ENCODE measurements at regions not wholly inside any gene's neighbourhood (a gene's known extent, or its start where the extent isn't known, plus 50 kb on each side); places are given as distances from the start of the nearest gene placed in this dataset.

- no peak for TF ChIP-seq CTCF (IDR thresholded peaks at IDR 0.05 in 2 of 3, conservative IDR thresholded peaks at IDR 0.05 in 1 of 3; ENCODE audit: borderline replicate concordance in 1 of 3, insufficient read depth in 1 of 3, low read depth in 2 of 3, low read length in 2 of 3)
- TF ChIP-seq POLR2A (IDR thresholded peaks at IDR 0.05; ENCODE audit: borderline replicate concordance, extremely low read depth, insufficient read depth, insufficient read length) = no peak
- no peak for TF ChIP-seq EZH2 (IDR thresholded peaks at IDR 0.05)
These were observed 292.6 kb upstream of the CDH11 start for GRCh38 chr16:65414284-65414984.
